ENCODE measurements at regions not wholly inside any gene's neighbourhood (a gene's known extent, or its start where the extent isn't known, plus 50 kb on each side); places are given as distances from the start of the nearest gene placed in this dataset.

- H3K4me3 ChIP-seq (ENCODE audit: low read depth, low read length), result no peak overlapping the region
- TF ChIP-seq CTCF (IDR thresholded peaks at IDR 0.05; ENCODE audit: insufficient read depth, low read depth, low read length), result no peak
- DNase-seq (ENCODE audit: low read depth), result no peak
Observed at GRCh38 chr2:139730197-139730596, 950.0 kb upstream of the NXPH2 start.

- DNase-seq (ENCODE audit: low read depth), result no peak
- no peak for TF ChIP-seq CTCF (IDR thresholded peaks at IDR 0.05; ENCODE audit: insufficient read depth, low read depth, low read length)
- H3K4me3 ChIP-seq (ENCODE audit: low read depth, low read length), result no peak overlapping the region
Observed at GRCh38 chr2:139721411-139721995, 941.3 kb upstream of the NXPH2 start.

- no peak overlapping the region for H3K4me3 ChIP-seq (ENCODE audit: low read depth, low read length)
- no peak for TF ChIP-seq CTCF (IDR thresholded peaks at IDR 0.05; ENCODE audit: insufficient read depth, low read depth, low read length)
Observed at GRCh38 chr2:139720056-139720455, 939.9 kb upstream of the NXPH2 start.

GRCh38 chr2:139704606-139705005, 924.4 kb upstream of the NXPH2 start:
- DNase-seq (ENCODE audit: low read depth), result no peak
- TF ChIP-seq CTCF (IDR thresholded peaks at IDR 0.05; ENCODE audit: insufficient read depth, low read depth, low read length), result no peak
- H3K4me3 ChIP-seq (ENCODE audit: low read depth, low read length), result no peak overlapping the region

More at GRCh38 chr2:139720056-139720455, 939.9 kb upstream of the NXPH2 start:
- no peak for DNase-seq (ENCODE audit: low read depth)

- H3K4me3 ChIP-seq (ENCODE audit: low read depth, low read length), result no peak overlapping the region
- no peak for TF ChIP-seq CTCF (IDR thresholded peaks at IDR 0.05; ENCODE audit: insufficient read depth, low read depth, low read length)
- DNase-seq (ENCODE audit: low read depth), result no peak
Observed at GRCh38 chr2:139694327-139694726, 914.1 kb upstream of the NXPH2 start.

- TF ChIP-seq CTCF (IDR thresholded peaks at IDR 0.05; ENCODE audit: insufficient read depth, low read depth, low read length), result no peak
- H3K4me3 ChIP-seq (ENCODE audit: low read depth, low read length), result no peak overlapping the region
- DNase-seq (ENCODE audit: low read depth), result no peak
Observed at GRCh38 chr2:139686205-139686604, 906.0 kb upstream of the NXPH2 start.
